H1 (cell line): ENCODE measurements at regions not wholly inside any gene's neighbourhood (a gene's known extent, or its start where the extent isn't known, plus 50 kb on each side); places are given as distances from the start of the nearest gene placed in this dataset.

ENCODE experiments used
- CTCF ChIA-PET: fragments of 300-600 bp; sonication (Branson Sonifier 250); formaldehyde crosslinking; loops from one replicate; lab custom pipeline; 2021; ENCODE audit not compliant: partially characterized antibody; lab: Charles Lee
- POLR2A ChIA-PET: fragments of 300-600 bp; sonication (Branson Sonifier 250); formaldehyde crosslinking; loops from one replicate; lab custom pipeline; 2021; ENCODE audit warnings: inconsistent platforms; ENCODE audit not compliant: partially characterized antibody; lab: Charles Lee
- DNase-seq, 2 experiments: peaks; one replicate each; pipeline versions ENCODE4 v3.0.0 to v3.0.0-alpha.2; 2010 to 2022; ENCODE audit warnings: low spot score in 2 of 2, low read depth in 1 of 2, mixed read lengths in 1 of 2
- FAIRE-seq: peaks from 2 replicates; lab custom pipeline; 2011; peaks lifted over from hg19 to GRCh38; lab: Jason Lieb, UNC
- H2AFZ ChIP-seq: 2 replicates; pipeline ENCODE4 v1.8.1; 2012; ENCODE audit warnings: low read length, inconsistent platforms
- H2AK5ac ChIP-seq: 2 replicates; pipeline ENCODE4 v1.6.1; 2013; ENCODE audit warnings: low read depth, low read length
- H2BK120ac ChIP-seq: replicated peaks from 2 replicates; pipeline ENCODE3; 2013; ENCODE audit warnings: low read depth, low read length, inconsistent platforms
- H2BK12ac ChIP-seq: 2 replicates; pipeline ENCODE4 v1.6.1; 2013; ENCODE audit warnings: low read depth, low read length
- H2BK15ac ChIP-seq: 2 replicates; pipeline ENCODE4 v1.6.1; 2013; ENCODE audit warnings: low read length
- H2BK20ac ChIP-seq: 2 replicates; pipeline ENCODE4 v1.6.1; 2013; ENCODE audit warnings: low read length
- H2BK5ac ChIP-seq: 2 replicates; pipeline ENCODE4 v1.6.1; 2013; ENCODE audit warnings: low read depth, low read length
- H3K14ac ChIP-seq: 2 replicates; pipeline ENCODE4 v1.6.1; 2013; ENCODE audit warnings: inconsistent platforms; ENCODE audit not compliant: insufficient read length
- H3K18ac ChIP-seq: 2 replicates; pipeline ENCODE4 v1.6.1; 2013; ENCODE audit warnings: low read length; ENCODE audit errors: extremely low read depth
- H3K23ac ChIP-seq: 2 replicates; pipeline ENCODE4 v1.6.1; 2013; ENCODE audit warnings: inconsistent platforms; ENCODE audit not compliant: insufficient read length
- H3K23me2 ChIP-seq: 2 replicates; pipeline ENCODE4 v1.6.1; 2013; ENCODE audit warnings: low read depth, low read length
- H3K27ac ChIP-seq: 2 replicates; pipeline ENCODE4 v1.6.1; 2011; ENCODE audit warnings: low read depth, low read length, inconsistent platforms
- H3K27me3 ChIP-seq, 4 experiments: replicated peaks in 1 of 4; 1 replicate in 1 of 4; 2 replicates in 3 of 4; pipeline versions ENCODE4 v1.6.1 to v1.8.1; 2011 to 2013; ENCODE audit warnings: low read length in 3 of 4, mild to moderate bottlenecking in 3 of 4, inconsistent platforms in 2 of 4, mixed read lengths in 2 of 4, moderate library complexity in 1 of 4; ENCODE audit not compliant: control insufficient read depth in 3 of 4, insufficient read depth in 3 of 4; ENCODE audit errors: extremely low read depth in 1 of 4
- H3K36me3 ChIP-seq, 4 experiments: 2 replicates each; pipeline versions ENCODE4 v1.6.1 to v1.8.1; 2011 to 2013; ENCODE audit warnings: mild to moderate bottlenecking in 4 of 4, low read length in 3 of 4, moderate library complexity in 2 of 4, control low read depth in 1 of 4, inconsistent platforms in 1 of 4; ENCODE audit not compliant: insufficient read depth in 4 of 4, control insufficient read depth in 2 of 4
- H3K4ac ChIP-seq: replicated peaks from 2 replicates; pipeline ENCODE3; 2013; ENCODE audit warnings: low read length, low read depth, mixed read lengths, inconsistent platforms; ENCODE audit not compliant: insufficient read length
- H3K4me1 ChIP-seq, 4 experiments: replicated peaks in 1 of 4; 1 replicate in 1 of 4; 2 replicates in 3 of 4; pipeline versions ENCODE4 v1.6.1 to v1.8.1; 2011 to 2013; ENCODE audit warnings: low read length in 3 of 4, inconsistent platforms in 2 of 4, mixed read lengths in 1 of 4; ENCODE audit not compliant: insufficient read depth in 4 of 4, control insufficient read depth in 3 of 4
- H3K4me2 ChIP-seq, 2 experiments: 2 replicates each; pipeline versions ENCODE4 v1.6.1 to v1.8.1; 2011 to 2013; ENCODE audit warnings: low read depth in 2 of 2, low read length in 2 of 2, control low read depth in 1 of 2, inconsistent platforms in 1 of 2, mild to moderate bottlenecking in 1 of 2; ENCODE audit not compliant: insufficient read depth in 1 of 2
- H3K4me3 ChIP-seq, 4 experiments: fragments of 200-600, 300-600 bp in 1 of 4; sonication (generic), shearing (Covaris generic), sonication (Bioruptor Twin) in 1 of 4; 2 replicates each; pipeline versions ENCODE4 v1.5.1 to v1.8.1; 2011 to 2016; ENCODE audit warnings: low read length in 4 of 4, low read depth in 3 of 4, control low read depth in 2 of 4, inconsistent platforms in 2 of 4, mild to moderate bottlenecking in 2 of 4, mixed read lengths in 1 of 4, moderate library complexity in 1 of 4; ENCODE audit not compliant: insufficient read depth in 2 of 4; ENCODE audit errors: extremely low read depth in 1 of 4
- H3K56ac ChIP-seq: replicated peaks from 2 replicates; pipeline ENCODE3; 2013; ENCODE audit warnings: low read depth, mild to moderate bottlenecking, mixed read lengths, low read length, inconsistent platforms; ENCODE audit not compliant: insufficient read length
- H3K79me1 ChIP-seq: 2 replicates; pipeline ENCODE4 v1.6.1; 2013; ENCODE audit warnings: low read depth, low read length, control low read depth
- H3K79me2 ChIP-seq, 2 experiments: 2 replicates each; pipeline versions ENCODE4 v1.6.1 to v1.8.1; 2012 to 2013; ENCODE audit warnings: low read length in 2 of 2, mild to moderate bottlenecking in 2 of 2, inconsistent platforms in 1 of 2; ENCODE audit not compliant: insufficient read depth in 2 of 2, control insufficient read depth in 1 of 2
- H3K9ac ChIP-seq, 4 experiments: replicated peaks in 1 of 4; 1 replicate in 1 of 4; 2 replicates in 3 of 4; pipeline versions ENCODE4 v1.6.1 to v1.8.1; 2011 to 2013; ENCODE audit warnings: low read depth in 3 of 4, low read length in 3 of 4, control low read depth in 2 of 4, mild to moderate bottlenecking in 2 of 4, moderate library complexity in 2 of 4, inconsistent platforms in 1 of 4; ENCODE audit errors: extremely low read depth in 1 of 4
- H3K9me3 ChIP-seq, 2 experiments: 2 replicates each; pipeline versions ENCODE4 v1.6.1 to v1.8.1; 2012 to 2013; ENCODE audit warnings: mild to moderate bottlenecking in 2 of 2, moderate library complexity in 2 of 2, control low read depth in 1 of 2, inconsistent platforms in 1 of 2, low read depth in 1 of 2, low read length in 1 of 2, mixed read lengths in 1 of 2; ENCODE audit not compliant: insufficient read depth in 2 of 2
- H4K20me1 ChIP-seq, 2 experiments: replicated peaks in 1 of 2; 2 replicates each; pipeline versions ENCODE3 to v1.8.1; 2011 to 2013; ENCODE audit warnings: inconsistent platforms in 2 of 2, low read length in 2 of 2, mild to moderate bottlenecking in 1 of 2; ENCODE audit not compliant: insufficient read depth in 2 of 2, control insufficient read depth in 1 of 2
- H4K5ac ChIP-seq: 2 replicates; pipeline ENCODE4 v1.6.1; 2013; ENCODE audit warnings: low read length, low read depth, mixed read lengths, inconsistent platforms; ENCODE audit not compliant: insufficient read length
- H4K8ac ChIP-seq: 2 replicates; pipeline ENCODE4 v1.8.0; 2013; ENCODE audit warnings: mild to moderate bottlenecking, moderate library complexity, low read length, inconsistent platforms; ENCODE audit not compliant: insufficient read depth; ENCODE audit errors: extremely low read depth
- H4K91ac ChIP-seq: replicated peaks from 2 replicates; pipeline ENCODE3; 2013; ENCODE audit warnings: low read length, mixed read lengths, inconsistent platforms; ENCODE audit not compliant: insufficient read length
- GABPA ChIP-seq: IDR thresholded peaks from 2 replicates; pipeline ENCODE4 v1.6.1; 2011; ENCODE audit warnings: mild to moderate bottlenecking, low read length, moderate library complexity, borderline replicate concordance; ENCODE audit not compliant: insufficient read depth
- GTF2F1 ChIP-seq: IDR thresholded peaks from 2 replicates; pipeline ENCODE4 v1.6.1; 2012; ENCODE audit warnings: low read depth, low read length, improper control_type of control experiment, borderline replicate concordance
- RNF2 ChIP-seq: fragments of 200-900, 300-1000 bp; sonication (generic); IDR thresholded peaks from 2 replicates; pipeline ENCODE4 v1.7.1; 2016; ENCODE audit warnings: borderline replicate concordance, low read depth, mild to moderate bottlenecking, antibody characterized with exemption, low read length; ENCODE audit not compliant: poor library complexity, severe bottlenecking; ENCODE audit errors: missing control alignments
- SP2 ChIP-seq: IDR thresholded peaks from 2 replicates; pipeline ENCODE4 v1.6.1; 2012; ENCODE audit warnings: mild to moderate bottlenecking, low read length, inconsistent platforms
- TAF1 ChIP-seq: IDR thresholded peaks from 2 replicates; pipeline ENCODE4 v1.6.1; 2011; ENCODE audit warnings: mild to moderate bottlenecking, low read depth, low read length
- USF2 ChIP-seq: IDR thresholded peaks from 2 replicates; pipeline ENCODE4 v1.6.1; 2011; ENCODE audit warnings: low read length, improper control_type of control experiment
- WGBS, 2 experiments: shearing (Covaris generic) in 1 of 2; methylation state at CpG; one replicate each; pipeline versions ENCODE4 v1.1.6 to v1.1.7; 2013 to 2015; ENCODE audit warnings: low lambda C conversion rate in 2 of 2, mixed read lengths in 2 of 2, inconsistent platforms in 1 of 2, low coverage in 1 of 2, missing lambda C conversion rate in 1 of 2; ENCODE audit not compliant: insufficient replicate concordance in 2 of 2, insufficient coverage in 1 of 2, insufficient read length in 1 of 2; ENCODE audit errors: extremely low coverage in 1 of 2, missing lambda C conversion rate in 1 of 2; 5-methylcytosine and 5-hydroxymethylcytosine counted together

GRCh38 chr6:20284672-20285071 is 72.4 kb upstream of the MBOAT1 start:
- H2BK15ac ChIP-seq = no peak overlapping the region
- H4K8ac ChIP-seq = no peak overlapping the region
- no peak overlapping the region for H3K14ac ChIP-seq
- no peak overlapping the region for H3K9ac ChIP-seq
- H2AFZ ChIP-seq = no peak overlapping the region
- no peak overlapping the region for H3K18ac ChIP-seq
- no peak overlapping the region for H4K5ac ChIP-seq
- no peak overlapping the region for H2BK20ac ChIP-seq
- H4K20me1 ChIP-seq = no peaks in the 10 kb centered on the region
- H3K56ac ChIP-seq = no peak overlapping the region
- no peaks in the 10 kb centered on the region for H3K23me2 ChIP-seq
- FAIRE-seq (no peak), DNase-seq (no peak)
- H2BK5ac ChIP-seq = no peak overlapping the region
- no peaks in the 10 kb centered on the region for H3K36me3 ChIP-seq
- no peaks in the 10 kb centered on the region for H3K27me3 ChIP-seq
- no peak overlapping the region for H3K4ac ChIP-seq
- H4K91ac ChIP-seq = no peak overlapping the region
- H3K79me2 ChIP-seq = no peaks in the 10 kb centered on the region
- CTCF ChIA-PET = no interaction called here
- no peak overlapping the region for H2AK5ac ChIP-seq
- H3K23ac ChIP-seq = no peak overlapping the region
- 95% methylated on average over 1 of the region's 1 CpG; no CpG with 5 or more reads in 1 of the 2 experiments for WGBS, 2 experiments
- H3K4me2 ChIP-seq = no peak overlapping the region
- H3K4me1 ChIP-seq = no peaks in the 10 kb centered on the region
- POLR2A ChIA-PET = no interaction called here
- TF ChIP-seq GTF2F1 = no peak
- no peak for TF ChIP-seq RNF2
- no peak for TF ChIP-seq USF2
- no peak for TF ChIP-seq TAF1
- no peak for TF ChIP-seq GABPA
- TF ChIP-seq SP2 = no peak
- H2BK12ac ChIP-seq = no peak overlapping the region
- no peak overlapping the region for H3K4me3 ChIP-seq
- H3K27ac ChIP-seq = no peak overlapping the region
- H3K79me1 ChIP-seq = no peaks in the 10 kb centered on the region
- H2BK120ac ChIP-seq = no peak overlapping the region
- H3K9me3 ChIP-seq = no peaks in the 10 kb centered on the region
